ENCODE measurements at regions not wholly inside any gene's neighbourhood (a gene's known extent, or its start where the extent isn't known, plus 50 kb on each side); places are given as distances from the start of the nearest gene placed in this dataset.

GRCh38 chr15:38065721-38066345 lies 131.4 kb downstream of the TMCO5A start:
- H3K4me3 ChIP-seq (ENCODE audit: control insufficient read depth, low read depth, low read length), result no peak overlapping the region
- no peak for DNase-seq (ENCODE audit: low read depth)
- TF ChIP-seq CTCF (IDR thresholded peaks at IDR 0.05; ENCODE audit: control insufficient read depth, insufficient read depth, low read depth, low read length, missing control alignments), result no peak

- no peak for DNase-seq (ENCODE audit: low read depth)
- no peak overlapping the region for H3K4me3 ChIP-seq (ENCODE audit: control insufficient read depth, low read depth, low read length)
- no peak for TF ChIP-seq CTCF (IDR thresholded peaks at IDR 0.05; ENCODE audit: control insufficient read depth, insufficient read depth, low read depth, low read length, missing control alignments)
Observed at GRCh38 chr15:38066612-38067011, 132.2 kb downstream of the TMCO5A start.

- peak overlapping the region; percentile 27 for H3K4me3 ChIP-seq (ENCODE audit: control insufficient read depth, low read depth, low read length)
- no peak for TF ChIP-seq CTCF (IDR thresholded peaks at IDR 0.05; ENCODE audit: control insufficient read depth, insufficient read depth, low read depth, low read length, missing control alignments)
- DNase-seq (ENCODE audit: low read depth), result no peak
Observed at GRCh38 chr15:38068626-38069391, 134.4 kb downstream of the TMCO5A start.

GRCh38 chr15:38069511-38070011 lies 135.1 kb downstream of the TMCO5A start:
- no peak for DNase-seq (ENCODE audit: low read depth)
- peak overlapping the region; percentile 27; the same call in 1 of the 2 replicates for H3K4me3 ChIP-seq (ENCODE audit: control insufficient read depth, low read depth, low read length)
- TF ChIP-seq CTCF (IDR thresholded peaks at IDR 0.05; ENCODE audit: control insufficient read depth, insufficient read depth, low read depth, low read length, missing control alignments), result no peak

GRCh38 chr15:38070778-38071177 lies 136.3 kb downstream of the TMCO5A start:
- DNase-seq (ENCODE audit: low read depth), result no peak
- H3K4me3 ChIP-seq (ENCODE audit: control insufficient read depth, low read depth, low read length), result no peak overlapping the region
- no peak for TF ChIP-seq CTCF (IDR thresholded peaks at IDR 0.05; ENCODE audit: control insufficient read depth, insufficient read depth, low read depth, low read length, missing control alignments)

GRCh38 chr15:38071211-38071972 lies 137.0 kb downstream of the TMCO5A start:
- DNase-seq (ENCODE audit: low read depth), result no peak
- TF ChIP-seq CTCF (IDR thresholded peaks at IDR 0.05; ENCODE audit: control insufficient read depth, insufficient read depth, low read depth, low read length, missing control alignments), result no peak

More at GRCh38 chr15:38071211-38071972, 137.0 kb downstream of the TMCO5A start:
- no peak overlapping the region for H3K4me3 ChIP-seq (ENCODE audit: control insufficient read depth, low read depth, low read length)

All from AG09309 (cell line).